ENCODE measurements at regions not wholly inside any gene's neighbourhood (a gene's known extent, or its start where the extent isn't known, plus 50 kb on each side); places are given as distances from the start of the nearest gene placed in this dataset.

- no peak for DNase-seq (ENCODE audit: low read depth in 2 of 3, low spot score in 1 of 3)
Observed at GRCh38 chr2:16047701-16048100, 107.4 kb downstream of the MYCN start.

GRCh38 chr2:16046649-16047048 lies 106.3 kb downstream of the MYCN start:
- no peak for DNase-seq (ENCODE audit: low read depth in 2 of 3, low spot score in 1 of 3)

GRCh38 chr2:16045653-16046352 lies 105.5 kb downstream of the MYCN start:
- no peak for DNase-seq (ENCODE audit: low read depth in 2 of 3, low spot score in 1 of 3)

GRCh38 chr2:16044946-16045456 lies 104.7 kb downstream of the MYCN start:
- DNase-seq (ENCODE audit: low read depth in 2 of 3, low spot score in 1 of 3) = no peak

- no peak for DNase-seq (ENCODE audit: low read depth in 2 of 3, low spot score in 1 of 3)
Observed at GRCh38 chr2:16043627-16044026, 103.3 kb downstream of the MYCN start.

GRCh38 chr2:16043192-16043591 lies 102.8 kb downstream of the MYCN start:
- DNase-seq (ENCODE audit: low read depth in 2 of 3, low spot score in 1 of 3) = no peak

- no peak for DNase-seq (ENCODE audit: low read depth in 2 of 3, low spot score in 1 of 3)
Observed at GRCh38 chr2:16042201-16042700, 101.9 kb downstream of the MYCN start.

- no peak for DNase-seq (ENCODE audit: low read depth in 2 of 3, low spot score in 1 of 3)
Observed at GRCh38 chr2:16040271-16041010, 100.1 kb downstream of the MYCN start.

GRCh38 chr2:16039823-16040222 lies 99.5 kb downstream of the MYCN start:
- DNase-seq (ENCODE audit: low read depth in 2 of 3, low spot score in 1 of 3) = no peak

- DNase-seq (ENCODE audit: low read depth in 2 of 3, low spot score in 1 of 3) = no peak
Observed at GRCh38 chr2:16039055-16039454, 98.7 kb downstream of the MYCN start.

- no peak for DNase-seq (ENCODE audit: low read depth in 2 of 3, low spot score in 1 of 3)
Observed at GRCh38 chr2:16038621-16039020, 98.3 kb downstream of the MYCN start.

- no peak for DNase-seq (ENCODE audit: low read depth in 2 of 3, low spot score in 1 of 3)
Observed at GRCh38 chr2:16037808-16038457, 97.6 kb downstream of the MYCN start.

GRCh38 chr2:16036951-16037350 lies 96.6 kb downstream of the MYCN start:
- DNase-seq (ENCODE audit: low read depth in 2 of 3, low spot score in 1 of 3) = no peak

- DNase-seq (ENCODE audit: low read depth in 2 of 3, low spot score in 1 of 3) = no peak
Observed at GRCh38 chr2:16035747-16036745, 95.7 kb downstream of the MYCN start.

- no peak for DNase-seq (ENCODE audit: low read depth in 2 of 3, low spot score in 1 of 3)
Observed at GRCh38 chr2:16034975-16035746, 94.8 kb downstream of the MYCN start.

GRCh38 chr2:16034151-16034974 lies 94.0 kb downstream of the MYCN start:
- DNase-seq (ENCODE audit: low read depth in 2 of 3, low spot score in 1 of 3) = no peak

- no peak for DNase-seq (ENCODE audit: low read depth in 2 of 3, low spot score in 1 of 3)
Observed at GRCh38 chr2:16033032-16033293, 92.6 kb downstream of the MYCN start.

- no peak for DNase-seq (ENCODE audit: low read depth in 2 of 3, low spot score in 1 of 3)
Observed at GRCh38 chr2:16032282-16033031, 92.1 kb downstream of the MYCN start.

- no peak for DNase-seq (ENCODE audit: low read depth in 2 of 3, low spot score in 1 of 3)
Observed at GRCh38 chr2:16031848-16032159, 91.5 kb downstream of the MYCN start.
